HL-60 (cell line): ENCODE measurements at regions not wholly inside any gene's neighbourhood (a gene's known extent, or its start where the extent isn't known, plus 50 kb on each side); places are given as distances from the start of the nearest gene placed in this dataset.

Experiments used
- DNase-seq, 2 experiments: peaks; one replicate each; pipeline ENCODE4 v3.0.0-alpha.2; 2010 to 2020; ENCODE audit warnings: low read depth in 1 of 2, low spot score in 1 of 2
- H3K27ac ChIP-seq: fragments of 250-450 bp; sonication (Bioruptor Pico); replicated peaks from 2 replicates; pipeline ENCODE4 v1.5.1; 2020; ENCODE audit warnings: mild to moderate bottlenecking, moderate library complexity
- H3K27me3 ChIP-seq: fragments of 250-450 bp; sonication (Bioruptor Pico); 2 replicates; pipeline ENCODE4 v1.5.1; 2021; ENCODE audit warnings: mild to moderate bottlenecking, moderate library complexity; ENCODE audit not compliant: insufficient read depth, poor library complexity, severe bottlenecking
- H3K4me3 ChIP-seq: replicated peaks from 2 replicates; pipeline ENCODE4 v1.5.1; 2011; ENCODE audit warnings: mild to moderate bottlenecking, control low read depth, low read length; ENCODE audit not compliant: insufficient read depth
- CTCF ChIP-seq: IDR thresholded peaks from one replicate; pipeline ENCODE4 v1.5.1; 2011; ENCODE audit warnings: low read length, control low read depth, inconsistent platforms; ENCODE audit not compliant: insufficient read depth
- GABPA ChIP-seq: IDR thresholded peaks from 2 replicates; pipeline ENCODE4 v1.6.1; 2012; ENCODE audit warnings: low read depth
- POLR2AphosphoS5 ChIP-seq: IDR thresholded peaks from 2 replicates; pipeline ENCODE4 v1.6.1; 2012; ENCODE audit warnings: low read depth
- SPI1 ChIP-seq: IDR thresholded peaks from 2 replicates; pipeline ENCODE4 v1.6.1; 2012; ENCODE audit warnings: low read depth, mild to moderate bottlenecking, borderline replicate concordance
- TF ChIP-seq, protein P1 (sequence below): IDR thresholded peaks from 2 replicates; pipeline ENCODE4 v1.6.1; 2012; ENCODE audit warnings: low read depth; ENCODE audit not compliant: insufficient replicate concordance

- Histone ChIP-seq H3K27ac (no peak overlapping the region), H3K27me3 (no peaks in the 10 kb centered on the region), H3K4me3 (no peak overlapping the region)
- no peak for DNase-seq
- TF ChIP-seq CTCF (no peak), POLR2AphosphoS5 (no peak), SPI1 (no peak), GABPA (no peak)
- TF ChIP-seq, protein P1, sequence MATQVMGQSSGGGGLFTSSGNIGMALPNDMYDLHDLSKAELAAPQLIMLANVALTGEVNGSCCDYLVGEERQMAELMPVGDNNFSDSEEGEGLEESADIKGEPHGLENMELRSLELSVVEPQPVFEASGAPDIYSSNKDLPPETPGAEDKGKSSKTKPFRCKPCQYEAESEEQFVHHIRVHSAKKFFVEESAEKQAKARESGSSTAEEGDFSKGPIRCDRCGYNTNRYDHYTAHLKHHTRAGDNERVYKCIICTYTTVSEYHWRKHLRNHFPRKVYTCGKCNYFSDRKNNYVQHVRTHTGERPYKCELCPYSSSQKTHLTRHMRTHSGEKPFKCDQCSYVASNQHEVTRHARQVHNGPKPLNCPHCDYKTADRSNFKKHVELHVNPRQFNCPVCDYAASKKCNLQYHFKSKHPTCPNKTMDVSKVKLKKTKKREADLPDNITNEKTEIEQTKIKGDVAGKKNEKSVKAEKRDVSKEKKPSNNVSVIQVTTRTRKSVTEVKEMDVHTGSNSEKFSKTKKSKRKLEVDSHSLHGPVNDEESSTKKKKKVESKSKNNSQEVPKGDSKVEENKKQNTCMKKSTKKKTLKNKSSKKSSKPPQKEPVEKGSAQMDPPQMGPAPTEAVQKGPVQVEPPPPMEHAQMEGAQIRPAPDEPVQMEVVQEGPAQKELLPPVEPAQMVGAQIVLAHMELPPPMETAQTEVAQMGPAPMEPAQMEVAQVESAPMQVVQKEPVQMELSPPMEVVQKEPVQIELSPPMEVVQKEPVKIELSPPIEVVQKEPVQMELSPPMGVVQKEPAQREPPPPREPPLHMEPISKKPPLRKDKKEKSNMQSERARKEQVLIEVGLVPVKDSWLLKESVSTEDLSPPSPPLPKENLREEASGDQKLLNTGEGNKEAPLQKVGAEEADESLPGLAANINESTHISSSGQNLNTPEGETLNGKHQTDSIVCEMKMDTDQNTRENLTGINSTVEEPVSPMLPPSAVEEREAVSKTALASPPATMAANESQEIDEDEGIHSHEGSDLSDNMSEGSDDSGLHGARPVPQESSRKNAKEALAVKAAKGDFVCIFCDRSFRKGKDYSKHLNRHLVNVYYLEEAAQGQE: no peak
These were observed 1249.6 kb downstream of the CNTNAP5 start for GRCh38 chr2:125274718-125275117.

GRCh38 chr2:125280265-125280664, 1255.2 kb downstream of the CNTNAP5 start:
- no peak overlapping the region for H3K27ac ChIP-seq
- TF ChIP-seq CTCF: no peak
- TF ChIP-seq GABPA: no peak
- TF ChIP-seq SPI1: no peak
- TF ChIP-seq, protein P1: no peak
- no peak for TF ChIP-seq POLR2AphosphoS5
- no peaks in the 10 kb centered on the region for H3K27me3 ChIP-seq
- no peak overlapping the region for H3K4me3 ChIP-seq
- DNase-seq: no peak

DNA sequence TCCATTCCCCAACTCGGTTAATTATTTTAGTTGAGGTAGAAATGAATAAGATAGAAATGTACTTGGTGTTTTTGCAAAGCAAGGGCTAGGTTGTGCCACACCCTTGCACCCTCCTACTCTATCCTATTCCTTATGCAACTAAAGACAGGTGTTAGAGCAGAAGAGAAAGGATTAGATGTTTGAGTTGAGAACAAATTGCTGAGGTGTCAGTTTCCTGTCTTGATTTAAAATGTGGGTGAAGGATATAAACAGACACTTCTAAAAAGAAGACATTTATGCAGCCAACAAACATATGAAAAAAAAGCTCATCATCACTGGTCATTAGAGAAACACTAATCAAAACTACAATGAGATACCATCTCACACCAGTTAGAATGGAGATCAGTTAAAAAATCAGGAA, 1256.2 kb downstream of the CNTNAP5 start:
- no peak overlapping the region for H3K27ac ChIP-seq
- TF ChIP-seq SPI1 (no peak), POLR2AphosphoS5 (no peak), GABPA (no peak), CTCF (no peak)
- TF ChIP-seq, protein P1: no peak
- H3K27me3 ChIP-seq: no peaks in the 10 kb centered on the region
- DNase-seq: no peak
- H3K4me3 ChIP-seq: no peak overlapping the region
